ENCODE measurements at regions not wholly inside any gene's neighbourhood (a gene's known extent, or its start where the extent isn't known, plus 50 kb on each side); places are given as distances from the start of the nearest gene placed in this dataset.
"Not testable (repeated sequence)": the region's sequence is repeated elsewhere in the genome, so short reads cannot be mapped to it uniquely, and the experiment has no call there.

GRCh38 chr2:209311948-209312347, 111.9 kb upstream of the MAP2 start:
- no peaks in the 10 kb centered on the region for H3K9me3 ChIP-seq (ENCODE audit: control insufficient read depth, insufficient read depth, low read depth, low read length)
- no peaks in the 10 kb centered on the region for H4K20me1 ChIP-seq (ENCODE audit: control insufficient read depth, extremely low read depth, insufficient read depth, low read length)
- H3K4me1 ChIP-seq (ENCODE audit: control insufficient read depth, extremely low read depth, insufficient read depth, low read length), result no peaks in the 10 kb centered on the region
- no peak overlapping the region for H3K27ac ChIP-seq (ENCODE audit: insufficient read depth, low read length)
- H3K79me2 ChIP-seq (ENCODE audit: control insufficient read depth, insufficient read depth, low read length), result no peaks in the 10 kb centered on the region
- no peak for DNase-seq (ENCODE audit: low read depth in 2 of 2)
- H2AFZ ChIP-seq (ENCODE audit: low read length), result no peak overlapping the region
- H3K4me2 ChIP-seq (ENCODE audit: extremely low read depth, insufficient read depth, low read length), result no peak overlapping the region
- H3K27me3 ChIP-seq (ENCODE audit: control insufficient read depth, insufficient read depth, low read length), result no peaks in the 10 kb centered on the region
- no peak overlapping the region for H3K9ac ChIP-seq (ENCODE audit: insufficient read depth, low read length)
- no peaks in the 10 kb centered on the region for H3K36me3 ChIP-seq (ENCODE audit: control insufficient read depth, insufficient read depth, low read length)
- H3K4me3 ChIP-seq (replicated peaks in 1 of 4; ENCODE audit: control extremely low read depth in 1 of 4, insufficient read depth in 1 of 4, low read depth in 3 of 4, low read length in 4 of 4), result no peak overlapping the region
- TF ChIP-seq, protein P1, sequence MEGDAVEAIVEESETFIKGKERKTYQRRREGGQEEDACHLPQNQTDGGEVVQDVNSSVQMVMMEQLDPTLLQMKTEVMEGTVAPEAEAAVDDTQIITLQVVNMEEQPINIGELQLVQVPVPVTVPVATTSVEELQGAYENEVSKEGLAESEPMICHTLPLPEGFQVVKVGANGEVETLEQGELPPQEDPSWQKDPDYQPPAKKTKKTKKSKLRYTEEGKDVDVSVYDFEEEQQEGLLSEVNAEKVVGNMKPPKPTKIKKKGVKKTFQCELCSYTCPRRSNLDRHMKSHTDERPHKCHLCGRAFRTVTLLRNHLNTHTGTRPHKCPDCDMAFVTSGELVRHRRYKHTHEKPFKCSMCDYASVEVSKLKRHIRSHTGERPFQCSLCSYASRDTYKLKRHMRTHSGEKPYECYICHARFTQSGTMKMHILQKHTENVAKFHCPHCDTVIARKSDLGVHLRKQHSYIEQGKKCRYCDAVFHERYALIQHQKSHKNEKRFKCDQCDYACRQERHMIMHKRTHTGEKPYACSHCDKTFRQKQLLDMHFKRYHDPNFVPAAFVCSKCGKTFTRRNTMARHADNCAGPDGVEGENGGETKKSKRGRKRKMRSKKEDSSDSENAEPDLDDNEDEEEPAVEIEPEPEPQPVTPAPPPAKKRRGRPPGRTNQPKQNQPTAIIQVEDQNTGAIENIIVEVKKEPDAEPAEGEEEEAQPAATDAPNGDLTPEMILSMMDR (conservative IDR thresholded peaks at IDR 0.05 in 1 of 2, IDR thresholded peaks at IDR 0.05 in 1 of 2; ENCODE audit: low read depth in 1 of 2, low read length in 2 of 2), result no peak
- TF ChIP-seq EZH2 (IDR thresholded peaks at IDR 0.05; ENCODE audit: low read length, missing control alignments), result no peak

DNA sequence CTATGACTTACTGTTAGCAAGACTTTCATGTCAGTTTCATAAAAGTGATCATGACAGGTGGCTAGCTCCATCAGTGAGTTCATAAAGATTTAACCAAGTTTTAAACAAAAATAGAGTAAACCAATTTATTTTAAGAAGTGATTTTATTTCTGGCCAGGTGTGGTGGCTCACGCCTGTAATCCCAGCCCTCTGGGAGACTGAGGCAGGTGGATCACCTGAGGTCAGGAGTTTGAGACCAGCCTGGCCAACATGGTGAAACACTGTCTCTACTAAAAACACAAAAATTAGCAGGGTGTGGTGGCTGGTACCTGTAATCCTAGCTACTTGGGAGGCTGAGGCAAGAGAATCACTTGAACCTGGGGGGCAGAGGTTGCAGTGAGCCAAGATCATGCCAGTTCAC, 111.4 kb upstream of the MAP2 start:
- H3K4me2 ChIP-seq (ENCODE audit: extremely low read depth, insufficient read depth, low read length); H3K27ac ChIP-seq (ENCODE audit: insufficient read depth, low read length); H3K9me3 ChIP-seq (ENCODE audit: control insufficient read depth, insufficient read depth, low read depth, low read length); H3K9ac ChIP-seq (ENCODE audit: insufficient read depth, low read length); H3K79me2 ChIP-seq (ENCODE audit: control insufficient read depth, insufficient read depth, low read length); H2AFZ ChIP-seq (ENCODE audit: low read length); H3K4me1 ChIP-seq (ENCODE audit: control insufficient read depth, extremely low read depth, insufficient read depth, low read length); H3K36me3 ChIP-seq (ENCODE audit: control insufficient read depth, insufficient read depth, low read length); H3K27me3 ChIP-seq (ENCODE audit: control insufficient read depth, insufficient read depth, low read length); H4K20me1 ChIP-seq (ENCODE audit: control insufficient read depth, extremely low read depth, insufficient read depth, low read length); H3K4me3 ChIP-seq (replicated peaks in 1 of 4; ENCODE audit: control extremely low read depth in 1 of 4, insufficient read depth in 1 of 4, low read depth in 3 of 4, low read length in 4 of 4); DNase-seq (ENCODE audit: low read depth in 2 of 2): not testable (repeated sequence)

GRCh38 chr2:209314653-209315052, 109.2 kb upstream of the MAP2 start:
- TF ChIP-seq EZH2 (IDR thresholded peaks at IDR 0.05; ENCODE audit: low read length, missing control alignments), result no peak
- TF ChIP-seq, protein P1 (conservative IDR thresholded peaks at IDR 0.05 in 1 of 2, IDR thresholded peaks at IDR 0.05 in 1 of 2; ENCODE audit: low read depth in 1 of 2, low read length in 2 of 2), result no peak

More at GRCh38 chr2:209314653-209315052, 109.2 kb upstream of the MAP2 start:
- peak in 1 of 2 donors; percentile 18 for DNase-seq (ENCODE audit: low read depth in 2 of 2)
- Histone ChIP-seq H3K9ac (ENCODE audit: insufficient read depth, low read length) (no peak overlapping the region), H3K36me3 (ENCODE audit: control insufficient read depth, insufficient read depth, low read length) (no peaks in the 10 kb centered on the region), H3K27me3 (ENCODE audit: control insufficient read depth, insufficient read depth, low read length) (no peaks in the 10 kb centered on the region), H3K27ac (ENCODE audit: insufficient read depth, low read length) (no peak overlapping the region), H3K4me3 (replicated peaks in 1 of 4; ENCODE audit: control extremely low read depth in 1 of 4, insufficient read depth in 1 of 4, low read depth in 3 of 4, low read length in 4 of 4) (no peak overlapping the region), H3K4me2 (ENCODE audit: extremely low read depth, insufficient read depth, low read length) (no peak overlapping the region), H2AFZ (ENCODE audit: low read length) (no peak overlapping the region), H4K20me1 (ENCODE audit: control insufficient read depth, extremely low read depth, insufficient read depth, low read length) (no peaks in the 10 kb centered on the region), H3K79me2 (ENCODE audit: control insufficient read depth, insufficient read depth, low read length) (no peaks in the 10 kb centered on the region), H3K9me3 (ENCODE audit: control insufficient read depth, insufficient read depth, low read depth, low read length) (no peaks in the 10 kb centered on the region), H3K4me1 (ENCODE audit: control insufficient read depth, extremely low read depth, insufficient read depth, low read length) (no peaks in the 10 kb centered on the region)
